ENCODE measurements at regions not wholly inside any gene's neighbourhood (a gene's known extent, or its start where the extent isn't known, plus 50 kb on each side); places are given as distances from the start of the nearest gene placed in this dataset.

DNA sequence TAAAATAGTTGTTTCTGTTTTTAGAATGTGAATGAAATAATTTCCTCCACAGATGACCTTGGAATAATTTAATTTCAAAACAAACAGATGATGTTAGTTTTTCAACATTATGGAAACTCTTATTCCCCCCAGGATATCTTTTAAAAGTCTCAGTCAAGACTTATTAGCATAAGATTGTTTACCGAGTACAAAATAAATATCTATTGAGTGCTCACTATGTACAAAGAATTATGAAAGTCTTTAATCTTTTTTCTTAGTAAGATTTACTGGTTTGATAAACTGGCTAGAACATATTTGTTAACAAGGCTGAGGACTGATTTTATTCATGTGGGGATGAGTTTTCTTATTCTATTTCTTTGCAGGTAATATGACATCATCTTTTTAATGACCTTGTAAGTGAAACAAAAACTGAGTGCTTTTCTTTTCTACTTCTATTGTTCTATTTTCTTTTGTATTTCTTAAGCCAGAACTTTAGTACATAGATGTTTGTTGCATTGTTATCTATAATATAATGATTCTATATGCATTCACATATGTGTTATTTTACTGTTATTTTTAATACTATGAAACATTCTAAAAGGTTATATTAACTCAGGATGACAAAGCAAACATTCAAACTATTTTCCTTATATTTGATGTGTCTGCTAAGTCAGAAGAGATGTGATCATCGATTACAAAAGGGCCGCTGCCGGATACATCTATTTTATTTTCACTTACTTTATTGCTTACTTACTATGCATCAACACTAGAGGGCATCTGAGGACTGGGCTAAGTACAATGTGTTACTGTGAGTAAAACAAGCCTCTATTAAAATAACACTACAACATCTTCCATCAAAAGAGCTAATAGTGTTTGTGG is 111.0 kb upstream of the ARHGAP42 start:
- Mint-ChIP-seq H3K27me3 (peaks cover 6% of the 10 kb centered on the region), H3K4me3 (no peak overlapping the region), H3K4me1 (ENCODE audit: unreplicated experiment) (peaks cover 8% of the 10 kb centered on the region), H3K9me3 (no peaks in the 10 kb centered on the region), H3K27ac (no peak overlapping the region), H3K36me3 (no peaks in the 10 kb centered on the region)
- TF ChIP-seq CTCF (conservative IDR thresholded peaks at IDR 0.05), result peak; percentile 92
- DNase-seq (ENCODE audit: extremely low spot score, unreplicated experiment), result no peak

DNA sequence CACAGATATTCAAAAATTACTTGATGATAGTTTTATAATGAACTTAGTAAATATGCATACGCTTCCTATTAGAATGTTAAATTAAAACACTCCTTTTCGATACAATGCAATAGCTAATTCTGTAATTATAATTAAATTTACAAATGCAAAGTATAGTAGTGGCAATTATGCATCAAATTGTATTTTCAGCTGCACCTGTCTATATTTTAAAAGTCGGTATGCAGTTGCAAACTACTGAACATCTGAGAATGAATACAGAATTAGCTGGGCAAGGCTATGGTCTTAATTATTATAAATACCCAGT is 110.4 kb upstream of the ARHGAP42 start:
- no peaks in the 10 kb centered on the region for H3K36me3 Mint-ChIP-seq
- peaks cover 6% of the 10 kb centered on the region for H3K27me3 Mint-ChIP-seq
- H3K4me1 Mint-ChIP-seq (ENCODE audit: unreplicated experiment), result peaks cover 8% of the 10 kb centered on the region
- no peak overlapping the region for H3K27ac Mint-ChIP-seq
- no peak for TF ChIP-seq CTCF (conservative IDR thresholded peaks at IDR 0.05)
- H3K9me3 Mint-ChIP-seq, result no peaks in the 10 kb centered on the region
- no peak overlapping the region for H3K4me3 Mint-ChIP-seq
- DNase-seq (ENCODE audit: extremely low spot score, unreplicated experiment), result no peak

- H3K9me3 Mint-ChIP-seq, result no peaks in the 10 kb centered on the region
- no peaks in the 10 kb centered on the region for H3K36me3 Mint-ChIP-seq
- no peak for DNase-seq (ENCODE audit: extremely low spot score, unreplicated experiment)
- no peak for TF ChIP-seq CTCF (conservative IDR thresholded peaks at IDR 0.05)
- peaks cover 6% of the 10 kb centered on the region for H3K27me3 Mint-ChIP-seq
- no peak overlapping the region for H3K4me3 Mint-ChIP-seq
- H3K27ac Mint-ChIP-seq, result no peak overlapping the region
- peaks cover 8% of the 10 kb centered on the region for H3K4me1 Mint-ChIP-seq (ENCODE audit: unreplicated experiment)
These were observed 108.2 kb upstream of the ARHGAP42 start for GRCh38 chr11:100578831-100579311.

- Mint-ChIP-seq H3K27me3 (peaks cover 11% of the 10 kb centered on the region), H3K4me3 (no peak overlapping the region), H3K27ac (no peak overlapping the region), H3K36me3 (no peaks in the 10 kb centered on the region), H3K9me3 (no peaks in the 10 kb centered on the region), H3K4me1 (ENCODE audit: unreplicated experiment) (peaks cover 7% of the 10 kb centered on the region)
- no peak for DNase-seq (ENCODE audit: extremely low spot score, unreplicated experiment)
- no peak for TF ChIP-seq CTCF (conservative IDR thresholded peaks at IDR 0.05)
These were observed 105.8 kb upstream of the ARHGAP42 start for GRCh38 chr11:100581318-100581717.

- no peak for DNase-seq (ENCODE audit: extremely low spot score, unreplicated experiment)
- Mint-ChIP-seq H3K36me3 (no peaks in the 10 kb centered on the region), H3K27ac (no peak overlapping the region), H3K27me3 (peaks cover 7% of the 10 kb centered on the region), H3K4me3 (no peak overlapping the region), H3K9me3 (no peaks in the 10 kb centered on the region), H3K4me1 (ENCODE audit: unreplicated experiment) (no peaks in the 10 kb centered on the region)
- no peak for TF ChIP-seq CTCF (conservative IDR thresholded peaks at IDR 0.05)
These were observed 102.7 kb upstream of the ARHGAP42 start for GRCh38 chr11:100584201-100584985.
